H9 (cell line): ENCODE measurements at regions not wholly inside any gene's neighbourhood (a gene's known extent, or its start where the extent isn't known, plus 50 kb on each side); places are given as distances from the start of the nearest gene placed in this dataset.

Source experiments
- DNase-seq: peaks from one replicate; pipeline ENCODE4 v3.0.0-alpha.2; 2017
- H2AFZ ChIP-seq: one replicate; pipeline ENCODE4 v1.6.1; 2013; ENCODE audit warnings: mild to moderate bottlenecking, low read length, control low read depth, moderate library complexity
- H2AK5ac ChIP-seq: 2 replicates; pipeline ENCODE4 v1.6.1; 2013; ENCODE audit warnings: low read length, control low read depth, mixed read lengths; ENCODE audit not compliant: insufficient read length
- H2BK120ac ChIP-seq: one replicate; pipeline ENCODE4 v1.6.1; 2013; ENCODE audit warnings: low read depth, mild to moderate bottlenecking, low read length, control low read depth, inconsistent platforms; ENCODE audit not compliant: poor library complexity, severe bottlenecking
- H2BK12ac ChIP-seq: 2 replicates; pipeline ENCODE4 v1.6.1; 2013; ENCODE audit warnings: low read length, control low read depth, mixed read lengths, low read depth; ENCODE audit not compliant: insufficient read length
- H2BK15ac ChIP-seq: 2 replicates; pipeline ENCODE4 v1.6.1; 2013; ENCODE audit warnings: low read depth, low read length, control low read depth
- H2BK20ac ChIP-seq: one replicate; pipeline ENCODE4 v1.6.1; 2013; ENCODE audit warnings: low read depth, mild to moderate bottlenecking, low read length, control low read depth, inconsistent platforms; ENCODE audit not compliant: poor library complexity, severe bottlenecking
- H2BK5ac ChIP-seq: 2 replicates; pipeline ENCODE4 v1.6.1; 2013; ENCODE audit warnings: low read length, control low read depth, mixed read lengths; ENCODE audit not compliant: insufficient read length
- H3K14ac ChIP-seq: 2 replicates; pipeline ENCODE4 v1.6.1; 2013; ENCODE audit warnings: low read length, control low read depth; ENCODE audit not compliant: insufficient read depth
- H3K18ac ChIP-seq: 2 replicates; pipeline ENCODE4 v1.6.1; 2013; ENCODE audit warnings: low read depth, mild to moderate bottlenecking, mixed read lengths, low read length, control low read depth; ENCODE audit not compliant: insufficient read length
- H3K23ac ChIP-seq: 2 replicates; pipeline ENCODE4 v1.6.1; 2013; ENCODE audit warnings: low read length, control low read depth, mixed read lengths, low read depth; ENCODE audit not compliant: insufficient read length
- H3K23me2 ChIP-seq: 2 replicates; pipeline ENCODE4 v1.6.1; 2013; ENCODE audit warnings: low read depth, mild to moderate bottlenecking, mixed read lengths, low read length, control low read depth; ENCODE audit not compliant: insufficient read length, poor library complexity, severe bottlenecking
- H3K27ac ChIP-seq: 2 replicates; pipeline ENCODE4 v1.5.1; 2013; ENCODE audit warnings: low read length, control low read depth, mixed read lengths, low read depth; ENCODE audit not compliant: insufficient read length
- H3K27me3 ChIP-seq: 2 replicates; pipeline ENCODE4 v1.6.1; 2013; ENCODE audit warnings: low read length, control low read depth, inconsistent platforms; ENCODE audit not compliant: insufficient read depth
- H3K4ac ChIP-seq: 2 replicates; pipeline ENCODE4 v1.6.1; 2013; ENCODE audit warnings: low read depth, mild to moderate bottlenecking, control low read depth, inconsistent platforms, low read length, moderate library complexity
- H3K4me1 ChIP-seq: 2 replicates; pipeline ENCODE4 v1.6.1; 2013; ENCODE audit warnings: low read length, control low read depth, inconsistent platforms; ENCODE audit not compliant: insufficient read depth
- H3K4me2 ChIP-seq: 2 replicates; pipeline ENCODE4 v1.6.1; 2013; ENCODE audit warnings: low read length, control low read depth, mixed read lengths; ENCODE audit not compliant: insufficient read length, insufficient read depth
- H3K56ac ChIP-seq: 2 replicates; pipeline ENCODE4 v1.6.1; 2013; ENCODE audit warnings: low read depth, mild to moderate bottlenecking, mixed read lengths, low read length, control low read depth; ENCODE audit not compliant: insufficient read length
- H3K79me1 ChIP-seq: 2 replicates; pipeline ENCODE4 v1.6.1; 2013; ENCODE audit warnings: low read depth, mild to moderate bottlenecking, moderate library complexity, low read length, control low read depth, inconsistent platforms; ENCODE audit not compliant: insufficient read depth, poor library complexity, severe bottlenecking
- H3K79me2 ChIP-seq: 2 replicates; pipeline ENCODE4 v1.6.1; 2013; ENCODE audit warnings: low read length, control low read depth, inconsistent platforms; ENCODE audit not compliant: insufficient read depth
- H3K9ac ChIP-seq: 2 replicates; pipeline ENCODE4 v1.6.1; 2013; ENCODE audit warnings: low read length, control low read depth, mixed read lengths; ENCODE audit not compliant: insufficient read length; ENCODE audit errors: extremely low read depth
- H3K9me3 ChIP-seq: one replicate; pipeline ENCODE4 v1.6.1; 2013; ENCODE audit warnings: low read depth, low read length, inconsistent platforms; ENCODE audit not compliant: control insufficient read depth
- H3T11ph ChIP-seq: one replicate; pipeline ENCODE4 v1.6.1; 2013; ENCODE audit warnings: mild to moderate bottlenecking, low read length, control low read depth, inconsistent platforms
- H4K20me1 ChIP-seq: one replicate; pipeline ENCODE4 v1.6.1; 2013; ENCODE audit not compliant: control insufficient read depth, insufficient read length, insufficient read depth
- H4K5ac ChIP-seq: 2 replicates; pipeline ENCODE4 v1.6.1; 2013; ENCODE audit warnings: low read depth, mild to moderate bottlenecking, mixed read lengths, low read length, control low read depth; ENCODE audit not compliant: insufficient read length
- H4K8ac ChIP-seq: replicated peaks from 2 replicates; pipeline ENCODE4 v1.6.1; 2013; ENCODE audit warnings: low read length, control low read depth, mixed read lengths, low read depth; ENCODE audit not compliant: insufficient read length
- H4K91ac ChIP-seq: 2 replicates; pipeline ENCODE4 v1.6.1; 2013; ENCODE audit warnings: low read depth, mild to moderate bottlenecking, moderate library complexity, mixed read lengths, low read length, control low read depth; ENCODE audit not compliant: insufficient read length
- H3K27ac Mint-ChIP-seq, 3 experiments: 2 replicates in 2 of 3; 3 replicates in 1 of 3; pipeline ENCODE4 v1.8.0; 2020 to 2021; ENCODE audit warnings: mixed read lengths in 3 of 3, mild to moderate bottlenecking in 1 of 3, moderate library complexity in 1 of 3
- H3K27me3 Mint-ChIP-seq: 2 replicates; pipeline ENCODE4 v1.8.0; 2021; ENCODE audit warnings: low read depth, mild to moderate bottlenecking, moderate library complexity, mixed read lengths
- H3K36me3 Mint-ChIP-seq, 3 experiments: 2 replicates in 2 of 3; 3 replicates in 1 of 3; pipeline ENCODE4 v1.8.0; 2020 to 2021; ENCODE audit warnings: low read depth in 3 of 3, mixed read lengths in 3 of 3; ENCODE audit not compliant: insufficient read depth in 1 of 3
- H3K4me1 Mint-ChIP-seq, 2 experiments: 2 replicates each; pipeline ENCODE4 v1.8.0; 2020; ENCODE audit warnings: mixed read lengths in 2 of 2
- H3K4me3 Mint-ChIP-seq, 2 experiments: 2 replicates in 1 of 2; 3 replicates in 1 of 2; pipeline ENCODE4 v1.8.0; 2020 to 2021; ENCODE audit warnings: mild to moderate bottlenecking in 2 of 2, mixed read lengths in 2 of 2, moderate library complexity in 1 of 2
- H3K9me3 Mint-ChIP-seq, 2 experiments: 2 replicates in 1 of 2; 3 replicates in 1 of 2; pipeline ENCODE4 v1.8.0; 2020; ENCODE audit warnings: mild to moderate bottlenecking in 2 of 2, mixed read lengths in 2 of 2, moderate library complexity in 1 of 2
- CTCF ChIP-seq: fragments of 200-600 bp; sonication (generic); conservative IDR thresholded peaks from 3 replicates; pipeline ENCODE4 v1.8.0; 2021; ENCODE audit warnings: antibody characterized with exemption, mild to moderate bottlenecking
- WGBS: extraction: QIAGEN DNeasy Blood & Tissue Kit; methylation state at CpG from one replicate; pipeline ENCODE4 v1.1.7; 2013; ENCODE audit warnings: missing lambda C conversion rate, low lambda C conversion rate, mixed read lengths; ENCODE audit not compliant: insufficient read length; ENCODE audit errors: extremely low coverage; 5-methylcytosine and 5-hydroxymethylcytosine counted together

- H3K27me3 Mint-ChIP-seq: peaks cover 8% of the 10 kb centered on the region
- H2BK5ac ChIP-seq: no peak overlapping the region
- no peak overlapping the region for H3K14ac ChIP-seq
- no peaks in the 10 kb centered on the region for H3K79me2 ChIP-seq
- no peak overlapping the region for H2BK15ac ChIP-seq
- H4K91ac ChIP-seq: no peak overlapping the region
- H4K5ac ChIP-seq: no peak overlapping the region
- TF ChIP-seq CTCF: no peak
- no peak overlapping the region for H2BK120ac ChIP-seq
- no peak overlapping the region for H3K23ac ChIP-seq
- peaks cover 2% of the 10 kb centered on the region for H4K20me1 ChIP-seq
- H3K4me1 ChIP-seq: peaks cover 3% of the 10 kb centered on the region; the same call in 1 of the 2 replicates
- H3K4ac ChIP-seq: no peak overlapping the region
- no peaks in the 10 kb centered on the region for H3K79me1 ChIP-seq
- no peak overlapping the region for H3K18ac ChIP-seq
- H2AK5ac ChIP-seq: no peak overlapping the region
- H3K9ac ChIP-seq: no peak overlapping the region
- H3K4me3 Mint-ChIP-seq: no peak overlapping the region
- DNase-seq: no peak
- peaks cover 2 to 3% of the 10 kb centered on the region in 2 experiments; a peak in 2 of 5 replicates for H3K9me3 Mint-ChIP-seq
- H2BK20ac ChIP-seq: no peak overlapping the region
- H3K36me3 Mint-ChIP-seq: no peaks in the 10 kb centered on the region
- peaks cover 9 to 14% of the 10 kb centered on the region in 2 experiments for H3K4me1 Mint-ChIP-seq
- peaks cover 4% of the 10 kb centered on the region for H3K23me2 ChIP-seq
- no CpG with 5 or more reads among the region's 3 CpGs for WGBS
- H3K4me2 ChIP-seq: no peak overlapping the region
- no peak overlapping the region for H4K8ac ChIP-seq
- H3K27ac ChIP-seq: no peak overlapping the region
- H3K56ac ChIP-seq: no peak overlapping the region
- no peak overlapping the region for H3T11ph ChIP-seq
- no peaks in the 10 kb centered on the region for H3K9me3 ChIP-seq
- no peak overlapping the region for H2BK12ac ChIP-seq
- no peak overlapping the region for H3K27ac Mint-ChIP-seq
- H3K27me3 ChIP-seq: no peaks in the 10 kb centered on the region
- H2AFZ ChIP-seq: no peak overlapping the region
These were observed 70.9 kb upstream of the CLMP start for GRCh38 chr11:123265951-123266350.
